HG03139 (cell line): ENCODE measurements at regions not wholly inside any gene's neighbourhood (a gene's known extent, or its start where the extent isn't known, plus 50 kb on each side); places are given as distances from the start of the nearest gene placed in this dataset.
"Not testable (repeated sequence)": the region's sequence is repeated elsewhere in the genome, so short reads cannot be mapped to it uniquely, and the experiment has no call there.

ENCODE experiments used
- ATAC-seq: cut with Tn5 transposase; IDR thresholded peaks from one replicate; pipeline ENCODE4 v1.9.1; 2021; ENCODE audit not compliant: unreplicated experiment

DNA sequence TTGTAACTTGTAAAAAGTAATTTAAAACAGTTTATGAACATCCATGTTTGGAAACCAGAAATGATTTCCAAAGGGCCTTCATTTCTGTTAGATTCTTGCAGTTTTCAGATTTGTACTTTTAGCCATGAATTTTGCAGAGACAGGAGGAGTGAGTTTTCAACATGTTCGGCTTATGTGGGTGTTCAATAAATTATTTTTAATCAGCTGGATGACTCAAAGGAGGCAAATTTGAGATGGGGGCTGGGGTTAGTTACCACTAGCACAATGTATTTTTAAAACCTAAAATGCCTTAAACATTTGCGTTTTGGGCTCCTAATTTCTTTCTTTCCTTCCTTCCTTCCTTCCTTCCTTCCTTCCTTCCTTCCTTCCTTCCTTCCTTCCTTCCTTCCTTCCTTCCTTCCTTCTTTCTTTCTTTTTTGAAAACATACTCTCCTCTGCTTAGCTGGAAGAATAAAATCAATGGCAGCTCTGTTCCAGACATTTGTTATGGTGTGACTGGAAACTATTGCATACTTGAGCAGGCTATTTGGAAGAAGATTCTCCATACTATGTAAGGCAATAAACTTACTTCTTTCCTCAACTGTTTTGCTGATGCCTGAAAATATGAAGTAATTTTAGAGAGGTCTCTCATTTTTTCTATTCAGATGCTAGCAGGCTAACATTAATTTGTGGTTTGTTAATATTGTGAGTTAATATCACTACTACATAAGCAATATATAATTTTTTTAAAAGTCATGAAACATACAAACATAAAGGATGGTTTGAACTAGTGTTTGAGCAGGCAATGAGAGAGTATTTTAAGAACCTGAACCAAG lies 394.4 kb downstream of the NYAP2 start:
- no peak for ATAC-seq

- ATAC-seq, result no peak
These were observed 389.1 kb downstream of the NYAP2 start for GRCh38 chr2:225788571-225789094.

DNA sequence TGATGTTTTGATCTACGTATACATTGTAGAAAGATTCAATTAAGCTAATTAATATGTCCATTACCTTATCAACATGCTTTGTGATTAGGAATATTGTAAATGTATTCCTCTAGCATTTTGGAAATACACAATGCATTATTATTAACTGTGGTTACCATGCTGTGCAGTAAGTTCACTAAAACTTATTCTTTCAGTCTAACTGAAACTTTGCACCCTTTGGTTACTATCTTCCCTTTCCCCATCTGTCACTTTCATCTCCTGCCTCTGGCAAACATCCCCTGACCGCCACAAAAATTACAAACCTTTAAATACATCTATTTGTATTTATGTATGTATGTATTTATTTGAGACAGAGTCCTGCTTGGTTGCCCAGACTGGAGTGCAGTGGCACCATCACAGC lies 388.0 kb downstream of the NYAP2 start:
- no peak for ATAC-seq

- ATAC-seq, result no peak
These were observed 382.5 kb downstream of the NYAP2 start for GRCh38 chr2:225781991-225782390.

GRCh38 chr2:225781145-225781544 lies 381.6 kb downstream of the NYAP2 start:
- no peak for ATAC-seq

DNA sequence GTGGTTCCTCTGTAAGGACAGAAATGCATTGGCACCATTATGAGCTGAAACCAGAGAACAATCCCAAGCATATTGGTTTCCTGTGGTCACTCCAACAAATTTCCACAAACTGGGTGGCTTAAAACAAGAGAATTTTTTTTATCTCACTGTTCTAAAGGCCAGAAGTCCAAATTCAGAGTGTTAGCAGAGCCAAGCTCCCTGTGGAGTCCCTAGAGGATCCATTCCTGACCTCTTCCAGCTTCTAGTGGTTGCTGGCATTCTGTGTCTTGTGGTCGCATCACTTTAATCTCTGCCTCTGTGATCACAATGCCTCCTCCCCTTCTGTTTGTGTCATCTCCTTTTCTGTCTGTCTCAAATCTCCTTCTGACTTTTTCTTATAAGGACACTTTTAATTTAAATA lies 380.3 kb downstream of the NYAP2 start:
- no peak for ATAC-seq

DNA sequence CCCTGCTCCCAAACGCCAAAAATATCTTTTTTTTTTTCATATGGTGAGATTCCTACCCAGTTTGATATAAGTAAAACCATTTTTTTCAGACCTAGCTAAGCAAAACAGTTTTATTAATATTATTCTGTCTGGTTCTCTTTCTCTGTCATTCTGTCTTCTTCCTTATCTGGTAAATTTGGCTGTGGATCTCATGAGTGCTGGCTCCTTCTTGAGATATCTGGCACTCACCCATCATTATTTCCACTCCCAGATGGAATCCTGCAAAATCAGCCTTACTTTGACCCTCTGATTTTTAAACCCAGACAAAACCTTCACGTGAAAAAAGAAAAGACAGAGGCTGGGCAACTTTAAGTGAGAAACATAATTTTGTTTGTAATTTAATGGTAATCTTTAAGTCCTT lies 373.6 kb downstream of the NYAP2 start:
- ATAC-seq, result no peak

- no peak for ATAC-seq
These were observed 372.2 kb downstream of the NYAP2 start for GRCh38 chr2:225771701-225772100.

GRCh38 chr2:225768741-225769140 lies 369.2 kb downstream of the NYAP2 start:
- no peak for ATAC-seq

DNA sequence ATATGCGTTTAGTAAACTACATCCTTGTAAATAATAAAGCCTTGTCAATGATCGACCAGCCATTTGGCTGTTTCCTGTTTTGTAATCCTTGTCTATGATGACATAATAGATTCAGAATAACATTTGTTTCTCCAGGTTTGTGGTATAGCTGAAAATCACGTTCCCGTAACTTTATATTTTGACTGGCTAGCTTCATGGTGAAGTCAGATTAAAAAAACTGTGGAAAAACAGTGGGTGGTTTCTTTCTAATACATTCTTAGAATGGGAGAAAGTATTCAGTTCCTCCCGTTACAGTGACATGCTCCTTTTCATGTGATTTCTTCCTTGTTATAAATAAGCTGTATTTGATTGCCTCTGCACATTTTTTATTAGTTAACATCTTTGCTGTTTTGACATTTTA lies 366.9 kb downstream of the NYAP2 start:
- no peak for ATAC-seq

- ATAC-seq, result no peak
These were observed 366.3 kb downstream of the NYAP2 start for GRCh38 chr2:225765820-225766219.

DNA sequence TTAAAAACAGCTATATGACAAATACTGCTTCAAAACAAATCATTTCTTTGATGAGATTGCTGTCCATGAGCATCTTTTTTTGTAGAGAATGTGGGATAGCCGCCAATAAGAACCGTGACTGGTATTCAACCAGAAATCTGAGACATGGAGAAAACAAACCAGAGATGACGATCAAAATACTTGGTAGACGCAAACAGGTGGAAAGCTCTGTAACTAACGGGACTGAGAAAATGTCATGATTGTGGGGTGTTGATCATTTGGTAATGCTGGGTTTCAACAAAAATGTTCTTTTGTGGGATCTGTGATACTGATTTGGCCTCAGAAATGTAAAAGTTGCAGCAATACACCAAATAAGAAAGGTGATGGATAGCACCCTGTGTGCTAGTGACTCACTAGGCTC lies 364.8 kb downstream of the NYAP2 start:
- ATAC-seq, result no peak

GRCh38 chr2:225763711-225764110 lies 364.2 kb downstream of the NYAP2 start:
- ATAC-seq, result no peak

DNA sequence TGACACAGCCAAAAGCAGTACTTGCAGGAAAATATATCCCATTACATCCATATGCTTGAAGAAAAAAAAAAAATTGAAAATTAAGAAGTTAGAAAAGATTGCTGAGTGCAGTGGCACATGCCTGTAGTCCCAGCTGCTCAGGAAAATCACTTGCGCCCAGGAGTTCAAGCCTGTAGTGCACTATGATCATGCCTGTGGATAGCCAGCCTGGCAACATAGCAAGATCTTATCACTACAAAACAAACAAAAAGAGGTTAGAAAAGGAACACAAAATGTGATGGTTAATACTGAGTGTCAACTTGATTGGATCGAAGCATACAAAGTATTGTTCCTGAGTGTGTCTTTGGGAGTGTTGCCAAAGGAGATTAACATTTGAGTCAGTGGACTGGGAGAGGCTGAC lies 361.9 kb downstream of the NYAP2 start:
- ATAC-seq, result no peak

DNA sequence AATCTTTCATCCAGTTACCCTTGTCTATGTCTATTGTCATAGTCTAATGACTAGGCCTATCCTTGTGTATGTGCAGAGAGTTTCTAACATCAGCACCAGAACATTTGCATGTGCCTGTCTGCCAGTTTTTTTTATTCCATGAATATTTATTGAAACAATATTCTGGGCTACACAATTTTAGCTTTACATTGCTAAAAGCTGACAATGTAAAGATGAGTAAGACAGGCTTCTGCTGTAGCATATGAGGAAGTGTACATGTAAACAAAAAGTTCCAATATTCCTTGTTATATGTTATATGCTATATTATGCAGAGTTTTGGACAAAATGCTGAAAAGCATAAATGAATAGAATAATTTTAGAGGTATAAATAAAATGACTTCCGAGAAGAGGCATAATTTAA lies 357.7 kb downstream of the NYAP2 start:
- no peak for ATAC-seq

DNA sequence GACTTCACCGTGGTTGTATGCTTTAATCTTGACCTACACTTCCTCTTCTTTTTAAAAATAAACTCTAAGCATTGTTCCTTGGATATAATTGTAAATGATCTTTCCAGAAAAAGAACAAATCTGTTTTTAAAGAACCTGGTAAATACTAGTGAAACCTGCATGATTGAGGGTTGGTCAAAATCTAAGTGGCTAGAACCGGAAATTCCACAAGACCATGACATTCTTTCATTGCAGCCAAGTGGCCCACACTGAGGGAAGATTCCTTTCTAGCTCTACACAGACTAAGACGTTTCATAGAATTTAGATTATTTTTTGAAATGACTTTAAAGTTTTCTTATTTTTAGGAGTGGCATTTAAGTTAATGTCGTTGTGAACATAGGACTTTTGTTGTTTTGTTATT lies 356.7 kb downstream of the NYAP2 start:
- no peak for ATAC-seq

GRCh38 chr2:225748609-225749008 lies 349.1 kb downstream of the NYAP2 start:
- no peak for ATAC-seq

GRCh38 chr2:225743996-225744395 lies 344.5 kb downstream of the NYAP2 start:
- ATAC-seq, result not testable (repeated sequence)

GRCh38 chr2:225742487-225742886 lies 343.0 kb downstream of the NYAP2 start:
- ATAC-seq, result no peak

GRCh38 chr2:225740086-225740485 lies 340.6 kb downstream of the NYAP2 start:
- no peak for ATAC-seq

- ATAC-seq, result no peak
These were observed 339.8 kb downstream of the NYAP2 start for GRCh38 chr2:225739328-225739727.

- no peak for ATAC-seq
These were observed 339.2 kb downstream of the NYAP2 start for GRCh38 chr2:225738735-225739134.

DNA sequence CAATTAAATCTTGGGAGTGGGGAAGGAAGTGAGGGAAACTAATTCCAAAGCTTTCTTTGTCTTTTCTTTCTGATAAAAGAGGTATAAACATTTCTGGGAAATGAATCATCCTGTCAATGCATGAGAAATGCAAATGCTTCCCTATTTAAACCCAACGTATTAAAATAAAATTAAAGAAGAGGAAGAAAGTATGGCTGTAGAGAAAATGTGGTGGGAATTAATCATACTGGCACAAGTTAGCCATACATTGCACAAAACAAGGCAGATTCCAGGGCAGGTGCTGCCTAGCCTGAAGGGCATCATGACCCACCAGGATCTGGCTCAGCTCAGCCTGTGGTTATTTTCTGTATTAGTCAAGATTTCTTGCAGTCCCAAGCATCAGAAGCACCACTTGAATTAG lies 338.0 kb downstream of the NYAP2 start:
- no peak for ATAC-seq
